ENCODE measurements at regions not wholly inside any gene's neighbourhood (a gene's known extent, or its start where the extent isn't known, plus 50 kb on each side); places are given as distances from the start of the nearest gene placed in this dataset.
A peak's percentile ranks its signal among the peaks of the same experiment; 100 is the strongest.
"Not testable (repeated sequence)": the region's sequence is repeated elsewhere in the genome, so short reads cannot be mapped to it uniquely, and the experiment has no call there.

DNA sequence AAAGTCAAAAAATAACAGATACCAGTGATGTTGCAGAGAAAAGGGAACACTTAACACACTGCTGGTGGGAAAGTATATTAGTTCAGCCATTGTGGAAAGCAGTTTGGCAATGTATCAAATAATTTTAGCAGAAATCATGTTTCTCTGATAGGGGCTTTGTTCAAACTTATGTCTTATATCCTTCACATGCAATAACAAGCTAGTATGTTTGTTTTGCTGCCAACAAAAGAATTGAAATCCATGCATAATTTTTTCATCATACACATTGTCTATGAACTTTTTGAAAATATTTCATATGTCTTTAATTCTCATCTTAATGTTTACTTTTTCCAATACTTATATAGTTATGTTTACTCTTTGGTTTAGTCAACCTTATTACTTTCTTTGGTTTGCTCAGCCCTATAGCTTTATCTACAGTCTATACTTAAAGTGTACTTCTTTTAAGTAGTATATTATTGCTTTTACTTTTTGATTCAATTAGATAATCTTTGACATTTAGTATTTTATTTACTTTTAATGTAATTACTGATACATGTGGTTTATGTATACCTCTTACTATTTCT lies 639.6 kb upstream of the CBLB start:
- no peak for DNase-seq (ENCODE audit: low read depth, low spot score)
- in situ Hi-C loops (cut with HindIII; ENCODE audit: low pct_unique_long_range_greater_than_20kb, low sequenced_read_pairs) = no loop called here

DNA sequence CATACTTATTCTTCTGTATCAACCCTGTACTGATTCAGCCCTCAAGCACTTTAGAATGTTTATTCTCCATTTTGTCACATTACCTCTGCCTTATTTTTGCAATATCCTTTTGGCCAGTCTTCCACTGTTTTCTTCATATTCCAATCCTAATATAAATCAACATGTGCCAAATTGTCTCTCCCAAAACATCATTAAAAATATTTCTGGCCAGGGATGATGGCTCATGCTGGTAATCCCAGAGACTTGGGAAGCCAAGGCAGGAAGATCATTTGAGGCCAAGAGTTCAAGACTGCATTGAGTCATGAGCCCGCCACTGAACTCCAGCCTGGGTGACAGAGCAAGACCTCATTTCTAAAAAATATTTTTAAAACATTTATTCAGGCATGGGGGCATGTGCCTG lies 641.4 kb upstream of the CBLB start:
- no peak for DNase-seq (ENCODE audit: low read depth, low spot score)
- in situ Hi-C loops (cut with HindIII; ENCODE audit: low pct_unique_long_range_greater_than_20kb, low sequenced_read_pairs) = no loop called here

DNA sequence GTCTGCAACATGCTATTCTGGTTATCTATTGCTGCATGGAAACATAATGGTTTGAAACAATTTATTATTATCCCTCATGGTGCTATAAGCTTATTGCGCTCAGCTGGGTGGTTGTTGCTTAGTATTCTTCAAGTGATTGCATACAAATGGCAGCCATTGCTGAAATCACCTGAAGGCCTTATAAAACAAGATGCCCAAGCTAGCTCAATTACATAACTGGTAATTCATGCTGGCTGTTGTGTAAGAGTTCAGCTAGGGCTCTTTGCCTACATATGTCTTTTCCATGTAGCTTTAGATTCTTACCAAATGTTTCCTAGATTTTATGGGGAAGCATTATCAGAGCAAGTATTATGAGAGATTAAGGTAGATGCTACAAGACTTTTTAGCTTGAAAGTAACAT lies 644.0 kb upstream of the CBLB start:
- DNase-seq (ENCODE audit: low read depth, low spot score) = no peak
- in situ Hi-C loops (cut with HindIII; ENCODE audit: low pct_unique_long_range_greater_than_20kb, low sequenced_read_pairs) = no loop called here

DNA sequence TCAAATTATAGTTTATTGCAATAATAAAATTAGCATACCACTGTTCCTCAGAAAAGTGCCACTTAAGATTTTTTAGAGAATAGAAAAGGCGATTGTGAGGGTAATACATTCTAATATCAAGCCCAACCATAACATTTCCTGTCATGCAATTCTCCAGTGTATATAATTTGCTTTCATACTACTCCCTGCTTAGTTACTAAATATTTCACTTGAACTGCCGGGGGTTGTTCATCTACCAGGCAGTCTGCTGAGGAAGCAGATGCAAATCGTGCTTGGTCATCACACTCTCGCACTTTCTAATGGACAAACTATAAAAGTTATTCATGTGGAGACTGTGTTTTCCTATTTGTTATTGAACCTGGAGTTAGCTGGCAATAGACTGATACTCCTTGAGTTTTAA lies 645.6 kb upstream of the CBLB start:
- in situ Hi-C loops (cut with HindIII; ENCODE audit: low pct_unique_long_range_greater_than_20kb, low sequenced_read_pairs) = no loop called here
- DNase-seq (ENCODE audit: low read depth, low spot score) = no peak

DNA sequence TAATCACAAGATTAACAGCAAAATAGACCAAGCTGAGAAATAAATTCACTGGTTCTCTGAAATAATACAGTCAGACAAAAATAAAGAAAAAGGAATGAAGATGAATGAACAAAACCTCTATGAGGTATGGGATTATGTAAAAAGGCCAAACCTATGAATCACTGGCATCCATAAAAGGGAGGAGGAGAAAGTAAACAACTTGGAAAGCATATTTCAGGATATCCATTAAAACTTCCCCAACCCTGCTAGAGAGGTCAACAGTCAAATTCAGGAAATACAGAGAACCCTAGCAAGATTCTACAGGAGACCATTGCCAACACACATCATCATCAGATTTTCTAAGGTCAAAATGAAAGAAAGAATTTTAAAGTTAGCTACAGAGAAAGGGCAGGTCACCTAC lies 649.7 kb upstream of the CBLB start:
- in situ Hi-C loops (cut with HindIII; ENCODE audit: low pct_unique_long_range_greater_than_20kb, low sequenced_read_pairs) = no loop called here
- no peak for DNase-seq (ENCODE audit: low read depth, low spot score)

DNA sequence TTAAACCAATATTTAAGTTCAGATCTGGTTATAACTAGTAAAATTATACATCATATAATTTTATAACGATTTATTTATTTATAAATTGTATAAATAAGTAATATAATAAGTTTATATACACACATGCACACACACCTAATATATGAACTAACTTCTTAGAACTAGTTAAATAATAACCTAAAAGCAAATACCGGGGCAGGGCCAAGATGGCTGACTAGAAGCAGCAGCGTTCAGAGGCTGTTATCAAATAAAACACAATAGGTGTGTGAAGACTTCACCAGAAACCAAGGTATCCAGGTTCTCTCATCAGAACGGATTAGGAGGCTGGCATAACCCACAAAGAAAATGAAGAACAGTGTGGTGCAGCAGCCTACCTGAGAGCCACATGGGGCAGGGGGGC lies 653.6 kb upstream of the CBLB start:
- no peak for DNase-seq (ENCODE audit: low read depth, low spot score)
- in situ Hi-C loops (cut with HindIII; ENCODE audit: low pct_unique_long_range_greater_than_20kb, low sequenced_read_pairs) = no loop called here

DNA sequence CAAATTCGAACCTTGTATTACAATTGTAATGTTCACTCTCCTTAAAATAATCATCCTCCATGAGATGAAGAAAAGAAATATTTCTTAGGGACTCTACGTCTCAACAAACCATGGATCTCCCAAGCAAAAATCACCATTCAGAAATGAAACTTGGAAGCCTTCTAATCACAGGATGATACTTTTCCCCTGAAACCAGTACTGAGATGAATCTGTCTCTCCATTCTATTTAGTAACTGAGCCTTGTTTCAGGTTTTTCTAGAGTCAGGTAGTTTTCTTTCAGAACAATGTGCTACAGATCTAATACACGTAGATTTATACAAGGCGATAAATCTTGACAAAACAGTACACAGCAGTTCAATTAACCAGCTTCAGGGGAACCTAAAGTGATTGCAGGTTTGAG lies 660.1 kb upstream of the CBLB start:
- no peak for DNase-seq (ENCODE audit: low read depth, low spot score)
- in situ Hi-C loops (cut with HindIII; ENCODE audit: low pct_unique_long_range_greater_than_20kb, low sequenced_read_pairs) = no loop called here

DNA sequence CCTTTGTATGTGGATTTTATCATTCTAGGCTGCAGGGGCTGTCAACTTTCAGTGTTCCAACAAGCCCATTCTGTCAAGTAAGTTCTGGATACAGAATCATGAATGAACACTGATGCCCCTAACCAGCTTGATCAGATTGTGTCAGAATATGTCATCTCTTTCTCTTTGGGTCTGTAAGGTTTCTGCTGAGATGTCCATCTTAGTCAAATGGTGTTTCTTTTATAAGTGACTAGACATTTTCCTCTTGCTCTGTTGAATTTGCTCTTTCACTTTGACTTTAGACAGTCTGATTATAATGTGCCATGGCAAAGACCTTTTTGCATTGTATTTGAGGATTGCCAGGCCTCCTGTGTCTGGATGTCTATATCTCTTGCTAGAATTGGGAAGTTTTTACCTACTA lies 660.9 kb upstream of the CBLB start:
- in situ Hi-C loops (cut with HindIII; ENCODE audit: low pct_unique_long_range_greater_than_20kb, low sequenced_read_pairs) = no loop called here
- no peak for DNase-seq (ENCODE audit: low read depth, low spot score)

DNA sequence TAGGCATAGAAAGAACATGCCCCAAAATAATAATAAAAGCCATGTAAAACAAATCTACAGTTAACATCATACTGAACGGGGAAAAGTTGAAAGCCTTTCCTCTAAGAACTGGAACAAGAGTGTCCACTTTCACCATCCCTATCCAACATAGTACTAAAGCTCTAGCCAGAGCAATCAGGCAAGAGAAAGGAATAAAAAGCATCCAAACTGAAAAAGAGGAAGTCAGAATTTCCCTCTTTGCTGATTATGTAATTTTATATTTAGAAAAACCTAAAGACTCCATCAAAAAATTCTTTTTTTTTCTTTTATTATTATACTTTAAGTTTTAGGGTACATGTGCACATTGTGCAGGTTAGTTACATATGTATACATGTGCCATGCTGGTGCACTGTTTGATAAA lies 661.6 kb upstream of the CBLB start:
- no peak for DNase-seq (ENCODE audit: low read depth, low spot score)
- in situ Hi-C loops (cut with HindIII; ENCODE audit: low pct_unique_long_range_greater_than_20kb, low sequenced_read_pairs) = no loop called here

DNA sequence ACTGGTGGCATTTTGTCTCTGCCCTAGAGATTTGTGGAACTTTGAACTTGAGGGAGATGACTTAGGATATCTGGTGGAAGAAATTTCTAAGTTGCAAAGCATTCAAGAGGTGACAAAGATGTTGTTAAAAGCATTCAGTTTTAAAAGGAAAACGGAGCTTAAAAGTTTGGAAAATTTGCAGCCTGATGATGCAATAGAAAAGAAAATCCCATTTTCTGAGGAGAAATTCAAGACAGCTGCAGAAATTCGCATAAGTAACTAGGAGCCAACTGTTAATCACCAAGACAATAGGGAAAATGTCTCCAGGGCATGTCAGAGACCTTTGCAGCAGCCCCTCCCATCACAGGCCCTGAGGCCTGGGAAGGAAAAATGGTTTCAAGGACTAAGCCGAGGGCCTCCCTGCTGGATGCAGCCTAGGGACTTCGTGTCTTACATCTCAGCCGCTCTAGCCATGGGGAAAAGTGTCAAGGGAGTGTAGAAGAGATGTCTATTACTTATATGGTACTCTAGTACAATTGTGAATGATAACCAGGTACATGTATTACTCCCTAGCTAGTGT lies 663.0 kb upstream of the CBLB start:
- DNase-seq (ENCODE audit: low read depth, low spot score); in situ Hi-C loops (cut with HindIII; ENCODE audit: low pct_unique_long_range_greater_than_20kb, low sequenced_read_pairs): not testable (repeated sequence)

DNA sequence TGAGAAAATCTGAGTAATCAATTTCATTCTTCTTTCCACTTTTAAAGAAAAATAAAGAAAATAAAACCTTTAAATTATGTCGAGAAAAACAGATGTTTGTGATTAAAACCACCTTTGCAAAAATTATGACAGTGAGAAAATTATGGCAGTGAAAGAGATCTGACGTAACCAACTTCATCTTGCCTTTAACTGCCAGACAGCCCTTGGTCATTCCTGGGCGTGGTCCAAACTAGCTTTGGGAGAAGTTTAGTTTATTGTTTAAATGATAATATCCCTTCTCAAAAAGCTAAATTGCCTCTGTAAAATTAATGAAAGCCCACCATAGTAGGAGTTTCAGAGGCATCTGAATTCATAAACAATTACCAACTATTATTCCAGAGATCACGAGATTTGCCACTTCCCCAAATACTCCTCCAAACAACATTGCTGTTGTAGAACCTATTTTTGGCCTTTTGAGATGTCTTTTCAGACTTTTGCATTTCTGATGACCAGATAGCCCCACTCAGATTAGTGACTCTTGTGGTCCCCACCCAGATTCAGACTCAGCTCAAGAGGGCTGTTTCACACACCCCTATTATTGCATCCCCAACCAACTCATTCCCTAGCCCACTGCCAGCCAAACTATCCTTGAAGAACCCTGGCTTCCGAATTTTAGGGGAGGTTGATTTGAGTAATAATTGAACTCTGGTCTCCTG lies 664.4 kb upstream of the CBLB start:
- in situ Hi-C loops (cut with HindIII; ENCODE audit: low pct_unique_long_range_greater_than_20kb, low sequenced_read_pairs) = no loop called here
- no peak for DNase-seq (ENCODE audit: low read depth, low spot score)

DNA sequence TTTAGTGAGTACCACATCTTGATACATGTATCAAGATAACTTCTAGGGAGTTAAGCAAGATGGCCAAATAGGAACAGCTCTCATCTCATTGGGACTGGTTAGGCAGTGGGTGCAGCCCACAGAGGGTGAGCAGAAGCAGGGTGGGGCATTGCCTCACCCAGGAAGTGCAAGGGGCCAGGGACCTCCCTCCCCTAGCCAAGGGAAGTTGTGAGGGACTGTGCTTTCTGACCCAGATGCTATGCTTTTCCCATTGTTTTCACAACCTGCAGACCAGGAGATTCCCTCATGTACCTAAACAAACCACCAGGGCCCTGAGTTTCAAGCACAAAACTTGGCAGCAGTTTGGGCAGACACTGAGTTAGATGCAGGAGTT lies 665.0 kb upstream of the CBLB start:
- in situ Hi-C loops (cut with HindIII; ENCODE audit: low pct_unique_long_range_greater_than_20kb, low sequenced_read_pairs) = no loop called here
- no peak for DNase-seq (ENCODE audit: low read depth, low spot score)

DNA sequence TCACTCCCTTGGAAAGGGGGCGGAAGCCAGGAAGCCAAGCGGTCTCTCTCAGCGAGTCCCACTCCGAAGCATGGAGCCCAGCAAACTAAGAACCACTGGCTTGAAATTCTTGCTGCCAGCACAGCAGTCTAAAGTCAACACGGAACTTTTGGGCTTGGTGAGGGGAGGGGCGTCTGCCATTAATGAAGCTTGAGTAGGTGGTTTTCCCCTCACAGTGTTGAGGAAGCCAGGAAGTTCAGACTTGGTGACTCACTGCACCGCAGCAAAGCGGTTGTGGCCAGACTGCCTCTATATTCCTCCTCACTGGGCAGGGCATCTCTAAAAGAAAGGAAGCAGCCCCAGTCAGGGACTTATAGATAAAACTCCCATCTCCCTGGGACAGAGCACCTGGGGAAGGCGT lies 665.4 kb upstream of the CBLB start:
- in situ Hi-C loops (cut with HindIII; ENCODE audit: low pct_unique_long_range_greater_than_20kb, low sequenced_read_pairs) = no loop called here
- no peak for DNase-seq (ENCODE audit: low read depth, low spot score)

DNA sequence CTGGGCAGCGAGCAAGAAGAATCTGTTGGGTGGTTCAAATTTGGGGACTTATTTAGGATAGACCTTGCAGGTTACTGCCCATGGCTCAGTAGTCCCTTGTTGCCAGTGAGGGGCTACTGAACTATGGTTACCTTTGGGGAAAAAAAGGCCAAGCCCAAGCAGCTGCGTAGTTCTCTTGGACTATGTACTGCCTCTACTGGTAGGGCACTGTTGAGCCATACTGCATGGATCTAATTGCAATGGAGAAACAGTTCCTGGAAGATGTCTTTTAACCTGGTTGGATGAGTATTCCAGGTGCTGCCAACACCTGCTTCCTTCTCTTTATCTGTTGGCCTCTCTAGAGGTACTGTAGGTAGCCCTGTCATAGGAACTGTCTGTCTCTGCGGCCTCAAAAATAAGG lies 671.9 kb upstream of the CBLB start:
- in situ Hi-C loops (cut with HindIII; ENCODE audit: low pct_unique_long_range_greater_than_20kb, low sequenced_read_pairs) = no loop called here

DNA sequence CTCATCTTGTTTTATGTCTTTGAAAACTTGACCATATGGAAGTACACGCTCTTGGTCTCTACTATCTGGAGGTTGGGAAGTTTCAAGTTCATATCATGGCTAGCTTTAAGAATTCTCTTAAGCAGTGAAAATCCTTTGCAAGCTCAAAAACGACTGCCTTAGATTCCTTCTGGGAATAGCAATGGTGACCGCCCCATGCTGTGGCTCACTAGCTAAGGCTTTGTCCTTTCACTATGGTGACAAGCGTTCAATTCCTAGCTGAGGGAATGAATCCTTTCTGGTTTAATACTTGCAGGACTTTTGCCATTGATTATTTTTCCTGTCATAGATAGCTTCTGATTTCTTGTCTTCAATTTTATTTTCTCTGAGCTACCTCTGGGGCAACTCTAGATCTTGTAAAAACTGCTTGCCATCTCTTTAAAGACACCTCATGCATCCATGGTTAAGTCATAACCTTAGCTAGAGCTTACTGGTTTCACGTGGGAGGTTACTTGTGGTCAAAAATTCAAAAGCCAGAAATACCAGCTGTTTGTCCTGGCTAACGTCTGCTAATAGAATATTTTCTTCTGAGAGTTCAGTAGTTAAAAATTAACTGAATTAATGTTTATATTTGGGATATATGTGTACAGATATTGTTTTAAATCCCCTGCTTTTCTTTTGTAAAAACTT lies 673.4 kb upstream of the CBLB start:
- DNase-seq (ENCODE audit: low read depth, low spot score) = no peak
- in situ Hi-C loops (cut with HindIII; ENCODE audit: low pct_unique_long_range_greater_than_20kb, low sequenced_read_pairs) = no loop called here

More for the DNA sequence above, 671.9 kb upstream of the CBLB start:
- DNase-seq (ENCODE audit: low read depth, low spot score) = peak; percentile 33

DNA sequence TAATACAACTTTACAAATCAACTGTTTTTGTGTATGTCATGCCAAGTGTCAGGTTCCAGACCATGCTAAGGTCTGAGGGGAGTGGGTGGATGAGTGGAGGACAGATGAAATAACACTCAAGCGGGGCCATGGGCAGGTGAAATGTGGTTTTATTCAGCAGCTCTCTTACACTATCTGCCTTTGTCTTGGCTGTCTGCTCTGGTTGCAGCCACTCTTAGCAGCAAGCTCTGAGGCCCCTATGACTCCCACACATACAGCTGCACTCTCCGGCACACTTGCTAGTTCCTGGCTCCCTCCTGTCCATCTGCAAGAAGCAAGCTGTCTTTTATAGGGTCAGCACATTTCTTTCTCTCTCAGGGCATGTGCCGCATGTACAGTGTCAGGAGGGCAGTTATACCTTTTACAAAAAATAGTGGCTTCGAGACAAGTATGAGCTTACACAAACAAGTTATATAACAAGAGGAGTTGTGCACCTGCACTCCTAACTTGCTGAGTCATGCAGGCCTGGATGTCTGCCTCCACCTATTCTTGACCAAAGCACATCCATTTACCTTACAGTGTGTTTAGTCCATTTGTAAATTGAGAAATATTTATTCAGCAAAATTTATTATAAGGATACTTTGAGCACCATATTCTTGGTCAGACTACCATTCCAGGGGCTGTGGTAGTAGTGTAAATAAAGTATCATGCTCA lies 683.7 kb upstream of the CBLB start:
- no peak for DNase-seq (ENCODE audit: low read depth, low spot score)
- in situ Hi-C loops (cut with HindIII; ENCODE audit: low pct_unique_long_range_greater_than_20kb, low sequenced_read_pairs) = no loop called here

DNA sequence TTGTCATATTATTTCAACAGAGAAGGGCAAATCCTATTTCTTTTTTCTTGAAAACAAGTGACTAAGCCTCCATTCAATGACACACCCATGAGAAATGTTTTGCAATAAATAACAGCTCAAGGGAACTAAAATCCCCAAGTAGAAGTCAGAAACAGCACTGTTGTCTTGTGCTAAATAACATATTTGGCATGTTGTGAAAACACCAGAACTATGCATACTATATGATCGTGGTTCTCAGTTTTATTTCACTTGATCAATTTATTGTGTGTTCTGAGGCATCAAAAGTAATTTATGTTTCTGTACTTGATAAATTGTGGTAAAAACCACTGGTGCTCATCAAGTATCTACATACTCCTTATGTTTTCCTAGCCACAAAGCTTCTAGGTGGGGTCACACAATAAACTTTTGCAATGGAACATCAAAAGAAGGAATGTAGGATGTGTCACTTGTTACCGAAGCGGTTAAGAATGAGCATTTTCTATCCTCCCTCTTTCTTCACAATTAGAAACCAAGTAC lies 691.7 kb upstream of the CBLB start:
- DNase-seq (ENCODE audit: low read depth, low spot score) = no peak
- in situ Hi-C loops (cut with HindIII; ENCODE audit: low pct_unique_long_range_greater_than_20kb, low sequenced_read_pairs) = no loop called here

DNA sequence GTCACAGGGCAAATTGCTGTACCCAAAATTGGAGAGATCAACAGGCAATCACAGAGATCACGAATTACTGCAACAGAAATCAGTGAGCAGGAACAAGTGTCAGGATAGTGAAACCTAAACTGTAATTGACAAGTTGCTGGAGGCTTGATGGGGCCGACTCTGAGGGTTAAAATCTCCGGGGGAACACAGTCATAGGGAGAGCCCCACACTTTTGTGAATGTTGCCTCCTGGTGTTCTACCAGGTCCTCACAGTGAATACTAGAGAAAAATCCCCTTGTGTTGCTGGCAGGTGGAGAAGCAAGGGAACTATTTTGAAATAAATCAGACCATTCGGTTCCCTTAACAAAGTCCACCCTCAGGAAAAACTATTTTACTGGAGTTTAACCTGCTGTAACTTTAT lies 697.5 kb upstream of the CBLB start:
- DNase-seq (ENCODE audit: low read depth, low spot score) = no peak
- in situ Hi-C loops (cut with HindIII; ENCODE audit: low pct_unique_long_range_greater_than_20kb, low sequenced_read_pairs) = no loop called here

All from SK-MEL-5 (cell line).